ENCODE measurements at regions not wholly inside any gene's neighbourhood (a gene's known extent, or its start where the extent isn't known, plus 50 kb on each side); places are given as distances from the start of the nearest gene placed in this dataset.

GRCh38 chr13:34241332-34241731 lies 423.4 kb downstream of the RFC3 start:
- no peak for DNase-seq (ENCODE audit: low read depth in 3 of 3)

GRCh38 chr13:34243403-34243802 lies 425.5 kb downstream of the RFC3 start:
- no peak for DNase-seq (ENCODE audit: low read depth in 3 of 3)

GRCh38 chr13:34246511-34246910 lies 428.6 kb downstream of the RFC3 start:
- DNase-seq (ENCODE audit: low read depth in 3 of 3), result no peak

- DNase-seq (ENCODE audit: low read depth in 3 of 3), result no peak
Measured at GRCh38 chr13:34247596-34247995, 429.6 kb downstream of the RFC3 start.

GRCh38 chr13:34249546-34250039 lies 431.6 kb downstream of the RFC3 start:
- no peak for DNase-seq (ENCODE audit: low read depth in 3 of 3)

GRCh38 chr13:34250151-34250670 lies 432.3 kb downstream of the RFC3 start:
- no peak for DNase-seq (ENCODE audit: low read depth in 3 of 3)

- DNase-seq (ENCODE audit: low read depth in 3 of 3), result no peak
Measured at GRCh38 chr13:34254366-34254765, 436.4 kb downstream of the RFC3 start.

GRCh38 chr13:34255711-34256110 lies 437.8 kb downstream of the RFC3 start:
- no peak for DNase-seq (ENCODE audit: low read depth in 3 of 3)

GRCh38 chr13:34256236-34256635 lies 438.3 kb downstream of the RFC3 start:
- no peak for DNase-seq (ENCODE audit: low read depth in 3 of 3)

- DNase-seq (ENCODE audit: low read depth in 3 of 3), result no peak
Measured at GRCh38 chr13:34257966-34258365, 440.0 kb downstream of the RFC3 start.

GRCh38 chr13:34258646-34259386 lies 440.9 kb downstream of the RFC3 start:
- DNase-seq (ENCODE audit: low read depth in 3 of 3), result no peak

- no peak for DNase-seq (ENCODE audit: low read depth in 3 of 3)
Measured at GRCh38 chr13:34263681-34264080, 445.7 kb downstream of the RFC3 start.

- no peak for DNase-seq (ENCODE audit: low read depth in 3 of 3)
Measured at GRCh38 chr13:34265046-34265679, 447.2 kb downstream of the RFC3 start.

- no peak for DNase-seq (ENCODE audit: low read depth in 3 of 3)
Measured at GRCh38 chr13:34276764-34277163, 458.8 kb downstream of the RFC3 start.

- no peak for DNase-seq (ENCODE audit: low read depth in 3 of 3)
Measured at GRCh38 chr13:34277936-34278335, 460.0 kb downstream of the RFC3 start.

GRCh38 chr13:34278780-34279179 lies 460.8 kb downstream of the RFC3 start:
- no peak for DNase-seq (ENCODE audit: low read depth in 3 of 3)

- no peak for DNase-seq (ENCODE audit: low read depth in 3 of 3)
Measured at GRCh38 chr13:34290661-34291060, 472.7 kb downstream of the RFC3 start.

GRCh38 chr13:34294483-34295129 lies 476.7 kb downstream of the RFC3 start:
- DNase-seq (ENCODE audit: low read depth in 3 of 3), result no peak

- no peak for DNase-seq (ENCODE audit: low read depth in 3 of 3)
Measured at GRCh38 chr13:34300559-34300958, 482.6 kb downstream of the RFC3 start.

- no peak for DNase-seq (ENCODE audit: low read depth in 3 of 3)
Measured at GRCh38 chr13:34302596-34302995, 484.6 kb downstream of the RFC3 start.

- no peak for DNase-seq (ENCODE audit: low read depth in 3 of 3)
Measured at GRCh38 chr13:34303346-34303745, 485.4 kb downstream of the RFC3 start.

- DNase-seq (ENCODE audit: low read depth in 3 of 3), result no peak
Measured at GRCh38 chr13:34307607-34308006, 489.7 kb downstream of the RFC3 start.

GRCh38 chr13:34308725-34309124 lies 490.8 kb downstream of the RFC3 start:
- DNase-seq (ENCODE audit: low read depth in 3 of 3), result no peak
